ENCODE measurements at regions not wholly inside any gene's neighbourhood (a gene's known extent, or its start where the extent isn't known, plus 50 kb on each side); places are given as distances from the start of the nearest gene placed in this dataset.

GRCh38 chr4:136306361-136306760 lies 1225.9 kb downstream of the PCDH18 start:
- Histone ChIP-seq H3K4me1 (no peaks in the 10 kb centered on the region), H3K27me3 (ENCODE audit: low read depth) (no peaks in the 10 kb centered on the region), H3K27ac (replicated peaks) (no peak overlapping the region), H3K36me3 (no peaks in the 10 kb centered on the region), H3K4me3 (no peak overlapping the region), H3K9me3 (replicated peaks) (peaks cover under 1% of the 10 kb centered on the region)
- intact Hi-C loops (cut with micrococcal nuclease), result no loop called here
- no peak for TF ChIP-seq CTCF (IDR thresholded peaks at IDR 0.05; ENCODE audit: borderline replicate concordance)
- DNase-seq, result no peak

GRCh38 chr4:136302566-136302965 lies 1229.7 kb downstream of the PCDH18 start:
- H3K9me3 ChIP-seq (replicated peaks), result peaks cover 4% of the 10 kb centered on the region
- no peaks in the 10 kb centered on the region for H3K4me1 ChIP-seq
- DNase-seq, result no peak
- no peak for TF ChIP-seq CTCF (IDR thresholded peaks at IDR 0.05; ENCODE audit: borderline replicate concordance)
- intact Hi-C loops (cut with micrococcal nuclease), result no loop called here
- H3K27ac ChIP-seq (replicated peaks), result no peak overlapping the region
- H3K4me3 ChIP-seq, result no peak overlapping the region
- H3K27me3 ChIP-seq (ENCODE audit: low read depth), result no peaks in the 10 kb centered on the region
- H3K36me3 ChIP-seq, result no peaks in the 10 kb centered on the region

GRCh38 chr4:136301749-136302495 lies 1230.4 kb downstream of the PCDH18 start:
- TF ChIP-seq CTCF (IDR thresholded peaks at IDR 0.05; ENCODE audit: borderline replicate concordance), result no peak
- no peak overlapping the region for H3K4me3 ChIP-seq
- intact Hi-C loops (cut with micrococcal nuclease), result no loop called here

GRCh38 chr4:136283977-136284376 lies 1248.3 kb downstream of the PCDH18 start:
- Histone ChIP-seq H3K36me3 (no peaks in the 10 kb centered on the region), H3K9me3 (replicated peaks) (peaks cover 15% of the 10 kb centered on the region), H3K27ac (replicated peaks) (no peak overlapping the region), H3K4me1 (no peaks in the 10 kb centered on the region), H3K27me3 (ENCODE audit: low read depth) (no peaks in the 10 kb centered on the region), H3K4me3 (no peak overlapping the region)
- no peak for TF ChIP-seq CTCF (IDR thresholded peaks at IDR 0.05; ENCODE audit: borderline replicate concordance)
- DNase-seq, result no peak
- intact Hi-C loops (cut with micrococcal nuclease), result no loop called here

More at GRCh38 chr4:136301749-136302495, 1230.4 kb downstream of the PCDH18 start:
- Histone ChIP-seq H3K36me3 (no peaks in the 10 kb centered on the region), H3K4me1 (no peaks in the 10 kb centered on the region), H3K27ac (replicated peaks) (no peak overlapping the region), H3K27me3 (ENCODE audit: low read depth) (no peaks in the 10 kb centered on the region), H3K9me3 (replicated peaks) (peaks cover 4% of the 10 kb centered on the region)
- DNase-seq, result no peak

- Histone ChIP-seq H3K9me3 (replicated peaks) (peaks cover 15% of the 10 kb centered on the region), H3K27ac (replicated peaks) (no peak overlapping the region), H3K4me1 (no peaks in the 10 kb centered on the region), H3K36me3 (no peaks in the 10 kb centered on the region), H3K4me3 (no peak overlapping the region), H3K27me3 (ENCODE audit: low read depth) (no peaks in the 10 kb centered on the region)
- no peak for TF ChIP-seq CTCF (IDR thresholded peaks at IDR 0.05; ENCODE audit: borderline replicate concordance)
- intact Hi-C loops (cut with micrococcal nuclease), result no loop called here
- DNase-seq, result no peak
Observed at GRCh38 chr4:136281889-136282288, 1250.4 kb downstream of the PCDH18 start.
